ENCODE measurements at regions not wholly inside any gene's neighbourhood (a gene's known extent, or its start where the extent isn't known, plus 50 kb on each side); places are given as distances from the start of the nearest gene placed in this dataset.
"Not testable (repeated sequence)": the region's sequence is repeated elsewhere in the genome, so short reads cannot be mapped to it uniquely, and the experiment has no call there.

DNA sequence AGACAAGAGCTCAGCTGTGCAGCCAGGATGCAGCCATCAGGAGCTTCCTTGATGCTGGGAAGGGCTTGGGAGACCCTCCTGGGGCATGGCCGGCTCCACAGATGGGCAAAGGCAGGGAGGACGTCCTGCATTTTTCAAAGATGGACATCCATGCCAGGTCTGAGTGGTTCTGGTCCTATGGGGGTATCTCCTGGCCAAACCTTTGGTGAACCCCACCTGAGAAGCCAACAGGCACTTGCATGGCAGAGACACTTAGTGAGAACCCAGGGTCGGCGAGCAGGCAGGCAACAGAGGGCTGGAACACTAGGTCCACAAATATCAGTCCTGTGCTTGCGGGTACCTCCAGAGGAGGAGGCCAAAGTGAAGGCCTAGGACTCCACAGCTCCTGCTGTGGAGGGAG, 70.0 kb downstream of the KCTD15 start:
- no peak for DNase-seq

DNA sequence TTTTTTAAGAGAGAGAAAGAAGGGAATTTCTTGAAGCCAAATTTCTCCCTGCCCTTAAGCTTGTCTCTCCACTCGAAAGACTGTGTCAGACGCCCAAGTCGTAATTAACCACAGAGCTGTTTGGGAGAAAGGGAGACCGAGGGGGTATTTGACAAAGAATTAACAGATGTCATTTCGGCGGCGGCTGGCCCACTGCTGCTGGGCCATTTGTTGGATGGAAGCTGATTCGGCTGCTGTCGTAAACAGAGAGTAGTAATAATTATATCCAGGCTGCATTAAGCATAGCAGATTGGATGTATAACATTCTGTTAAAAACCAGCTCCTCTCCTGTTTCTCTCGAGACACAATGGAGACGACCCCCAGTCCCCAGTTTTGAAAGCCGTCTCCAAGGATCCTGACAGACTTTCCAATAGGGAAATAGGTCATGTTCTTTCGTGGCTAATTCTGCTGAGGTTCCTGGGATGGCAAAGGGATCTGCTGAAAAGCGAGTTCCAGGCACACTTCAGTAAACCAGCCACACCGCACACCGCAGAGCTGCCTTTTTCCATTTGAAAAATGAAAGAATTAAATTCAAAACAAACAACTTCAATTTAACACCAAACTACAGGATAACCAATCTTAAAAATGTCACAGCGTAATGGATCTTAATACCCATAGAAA, 71.5 kb downstream of the KCTD15 start:
- no peak for DNase-seq

DNA sequence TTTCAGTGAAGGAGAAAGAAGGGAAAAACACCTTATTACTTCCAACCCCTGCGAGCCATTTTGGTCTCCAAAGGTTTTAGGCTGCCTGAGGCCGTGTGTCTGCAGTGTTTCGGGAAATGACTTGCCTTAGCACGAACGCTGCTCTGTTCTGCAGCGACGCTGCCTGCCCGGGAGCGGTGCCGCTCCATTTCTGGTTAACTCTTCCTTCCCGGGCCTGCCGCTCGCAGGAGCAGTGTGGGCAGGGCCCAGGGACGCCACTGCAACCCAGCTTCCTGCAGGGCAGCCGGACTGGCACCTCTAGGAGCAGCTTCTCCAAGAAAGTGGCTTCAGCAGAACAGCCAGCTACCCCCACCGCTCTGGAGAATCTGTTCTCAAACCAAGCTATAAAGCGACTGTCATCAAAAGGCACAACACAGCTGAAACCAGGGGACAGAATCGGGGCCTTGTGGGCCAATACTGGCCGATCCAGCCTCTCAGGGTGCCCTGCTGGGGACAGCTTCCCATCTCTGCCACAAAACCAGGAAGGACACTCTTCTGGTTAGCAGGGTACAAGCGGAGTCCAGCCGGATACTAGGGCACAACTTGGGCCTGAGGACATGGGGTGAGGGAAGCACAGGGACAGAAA, 72.2 kb downstream of the KCTD15 start:
- DNase-seq, result no peak

DNA sequence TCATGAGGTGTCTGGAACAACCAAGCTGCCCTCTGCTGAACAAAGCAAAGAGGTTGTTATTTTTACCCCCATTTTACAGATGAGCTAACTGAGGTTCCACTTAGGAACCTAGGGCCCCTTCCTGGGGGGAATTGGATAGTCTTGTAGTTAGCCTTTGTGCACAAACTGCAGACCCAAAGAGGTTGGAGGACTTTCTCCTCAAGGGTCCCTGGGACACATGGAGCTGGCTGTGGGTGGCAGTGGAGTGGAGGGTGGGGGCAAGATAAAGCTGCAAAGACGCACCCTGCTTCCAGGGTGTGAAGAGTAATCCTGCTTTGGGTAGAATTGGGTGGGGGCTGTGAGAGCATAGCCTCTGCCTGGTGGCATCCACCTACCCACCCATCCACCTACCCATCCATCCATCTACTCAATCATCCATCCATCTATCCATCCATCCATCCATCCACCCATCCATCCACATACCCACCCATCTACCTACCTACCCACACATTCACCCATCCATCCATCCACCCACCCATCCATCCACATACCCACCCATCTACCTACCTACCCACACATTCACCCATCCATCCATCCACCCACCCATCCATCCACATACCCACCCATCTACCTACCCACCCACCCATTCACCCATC, 73.7 kb downstream of the KCTD15 start:
- not testable (repeated sequence) for DNase-seq

DNA sequence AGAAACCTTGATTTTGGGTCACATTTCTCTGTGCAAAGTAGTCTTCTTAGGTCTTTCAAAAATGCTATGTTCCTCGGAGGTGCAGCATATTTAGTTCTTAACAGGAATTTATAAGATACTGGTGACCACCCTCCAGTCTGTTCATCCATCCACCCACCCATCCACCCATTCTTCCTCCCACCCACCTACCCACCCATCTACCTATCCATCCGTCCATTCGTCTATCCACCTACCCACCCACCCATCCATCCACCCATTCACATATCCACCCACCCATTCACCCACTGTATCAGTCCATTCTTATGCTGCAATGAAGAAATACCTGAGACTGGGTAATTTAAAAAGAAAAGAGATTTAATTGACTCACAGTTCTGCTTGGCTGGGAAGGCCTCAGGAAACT, 74.9 kb downstream of the KCTD15 start:
- no peak for DNase-seq

DNA sequence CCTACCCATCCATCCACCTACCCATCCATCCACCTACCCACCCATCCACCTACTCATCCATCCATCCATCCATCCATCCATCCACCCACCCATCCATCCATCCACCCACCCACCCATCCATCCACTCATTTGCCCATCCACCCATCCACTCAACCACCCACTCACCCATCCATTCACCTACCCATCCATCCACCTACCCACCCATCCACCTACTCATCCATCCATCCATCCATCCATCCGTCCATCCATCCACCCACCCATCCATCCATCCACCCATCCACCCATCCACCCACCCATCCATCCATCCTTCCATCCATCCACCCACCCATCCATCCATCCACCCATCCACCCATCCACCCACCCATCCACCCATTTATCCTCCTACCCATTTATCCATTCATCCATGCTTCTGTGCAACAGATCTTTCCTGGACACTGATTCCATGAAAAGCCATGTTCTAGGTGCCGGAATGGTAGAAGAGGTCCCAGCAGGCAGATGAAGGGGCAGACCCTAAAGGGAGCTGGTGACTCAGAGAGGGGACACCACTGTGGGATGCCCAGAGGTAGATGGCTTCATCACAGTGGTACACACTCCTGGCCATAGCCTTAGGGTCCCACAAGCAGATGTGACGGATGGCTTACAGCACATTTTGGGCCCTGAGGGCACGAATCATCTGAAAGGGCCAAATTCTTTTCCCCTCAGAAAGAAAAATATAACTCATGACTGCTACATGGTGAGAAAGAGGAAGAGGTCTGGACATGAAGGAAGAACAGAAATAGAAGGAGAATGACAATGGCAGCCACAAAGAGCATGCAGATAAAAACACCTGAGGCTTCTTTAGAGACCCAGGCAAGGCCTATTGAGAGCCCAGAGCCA, 76.0 kb downstream of the KCTD15 start:
- DNase-seq, result no peak

DNA sequence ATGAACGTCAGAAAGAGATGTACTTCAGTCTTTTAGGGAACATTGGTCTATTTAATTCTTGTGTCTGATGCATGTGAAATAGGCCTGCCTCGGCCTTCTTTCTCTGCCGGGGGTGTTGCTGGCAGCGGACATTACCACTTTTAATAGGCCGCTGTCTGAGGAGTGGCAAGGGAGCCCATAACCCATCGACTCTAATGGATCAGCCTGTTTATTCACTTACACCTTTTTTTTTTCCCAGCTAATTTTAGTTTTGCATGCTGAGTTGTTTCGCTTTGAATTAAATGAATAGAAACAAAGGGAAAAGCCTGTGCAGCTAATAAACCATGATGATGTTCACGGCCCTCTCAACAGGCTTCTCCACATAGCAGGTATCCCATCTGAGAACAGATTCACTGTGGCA, 78.4 kb downstream of the KCTD15 start:
- DNase-seq, result no peak

DNA sequence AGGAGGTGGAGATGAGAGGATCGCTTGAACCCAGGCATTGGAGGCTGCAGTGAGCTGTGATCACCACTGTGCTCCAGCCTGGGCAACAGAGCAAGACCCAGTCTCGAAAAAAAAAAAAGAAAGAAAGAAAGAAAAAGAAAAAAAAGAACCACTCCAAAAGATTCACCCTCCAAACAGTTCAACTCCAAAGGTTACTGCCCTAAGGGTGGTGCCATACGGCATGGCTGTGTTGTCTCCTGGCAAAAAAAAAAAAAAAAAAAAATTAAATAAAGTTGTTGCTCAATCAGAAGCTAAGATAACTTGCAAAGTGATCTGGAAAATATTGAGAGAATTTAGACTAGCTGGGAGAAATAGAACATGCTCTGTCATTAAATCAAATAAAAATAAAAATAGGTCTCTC, 79.5 kb downstream of the KCTD15 start:
- no peak for DNase-seq

DNA sequence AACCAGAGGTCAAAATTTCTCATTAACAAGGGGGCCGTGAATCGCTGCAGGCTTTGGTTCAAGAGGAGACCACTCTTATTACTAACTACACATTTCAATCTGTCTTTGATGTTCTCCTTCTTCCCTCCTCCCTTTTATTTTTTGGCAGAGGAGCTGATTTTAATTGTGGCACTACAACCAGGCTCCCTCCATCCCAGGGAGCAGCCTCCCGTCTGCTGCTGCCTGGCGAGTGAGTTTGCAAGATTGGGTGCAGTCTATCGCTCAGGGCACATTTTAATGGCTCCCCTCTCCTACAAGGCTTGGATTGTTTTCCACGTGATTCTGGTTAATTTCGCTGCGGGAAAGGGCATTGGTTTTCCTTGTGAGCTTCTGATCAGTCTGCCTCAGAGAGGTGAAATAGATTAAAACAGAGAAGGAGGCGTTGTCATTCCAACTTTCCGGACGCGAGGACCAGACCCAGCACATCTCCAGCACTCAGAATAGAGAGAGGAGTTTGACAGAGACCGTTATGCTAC, 81.4 kb downstream of the KCTD15 start:
- no peak for DNase-seq

DNA sequence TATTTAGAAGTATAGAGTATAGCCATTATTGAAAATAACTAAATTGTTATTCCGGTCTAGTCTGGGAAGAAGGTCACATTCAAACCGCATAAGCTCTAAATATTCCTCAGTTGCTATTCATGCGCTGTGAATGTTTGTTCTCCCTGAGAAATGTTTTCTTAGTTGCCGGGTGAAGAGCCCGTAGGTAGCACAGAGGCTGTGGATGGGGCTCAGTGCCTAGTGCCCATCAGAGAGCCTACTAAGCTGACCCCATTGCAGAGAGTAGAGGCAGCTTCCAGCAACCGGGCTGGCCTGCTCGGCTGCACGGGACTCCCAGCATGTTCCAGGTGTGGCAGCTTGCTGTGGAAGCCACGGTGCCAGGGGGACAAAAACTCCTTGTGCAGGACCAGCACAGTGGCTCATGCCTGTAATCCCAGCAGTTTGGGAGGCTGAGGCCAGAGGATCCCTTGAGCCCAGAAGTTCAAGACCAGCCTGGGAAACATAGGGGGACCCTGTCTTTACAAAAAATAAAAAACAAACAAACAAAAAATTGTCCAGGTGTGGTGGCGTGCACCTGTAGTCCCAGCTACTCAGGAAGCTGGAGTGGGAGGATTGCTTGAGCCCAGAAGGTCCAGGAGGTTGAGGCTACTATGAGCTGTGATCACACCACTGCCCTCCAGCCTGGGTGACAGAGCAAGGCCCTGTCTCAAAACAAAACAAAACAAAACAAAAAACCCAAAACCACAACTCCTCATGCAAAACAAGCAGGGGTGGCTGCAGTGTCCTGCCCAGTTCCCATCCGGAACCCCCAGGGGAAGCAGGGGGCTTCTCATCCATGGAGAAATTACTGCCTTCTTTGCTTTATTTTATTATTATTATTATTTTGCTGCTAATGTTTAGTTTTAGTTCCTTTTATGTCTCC, 82.5 kb downstream of the KCTD15 start:
- DNase-seq, result no peak

DNA sequence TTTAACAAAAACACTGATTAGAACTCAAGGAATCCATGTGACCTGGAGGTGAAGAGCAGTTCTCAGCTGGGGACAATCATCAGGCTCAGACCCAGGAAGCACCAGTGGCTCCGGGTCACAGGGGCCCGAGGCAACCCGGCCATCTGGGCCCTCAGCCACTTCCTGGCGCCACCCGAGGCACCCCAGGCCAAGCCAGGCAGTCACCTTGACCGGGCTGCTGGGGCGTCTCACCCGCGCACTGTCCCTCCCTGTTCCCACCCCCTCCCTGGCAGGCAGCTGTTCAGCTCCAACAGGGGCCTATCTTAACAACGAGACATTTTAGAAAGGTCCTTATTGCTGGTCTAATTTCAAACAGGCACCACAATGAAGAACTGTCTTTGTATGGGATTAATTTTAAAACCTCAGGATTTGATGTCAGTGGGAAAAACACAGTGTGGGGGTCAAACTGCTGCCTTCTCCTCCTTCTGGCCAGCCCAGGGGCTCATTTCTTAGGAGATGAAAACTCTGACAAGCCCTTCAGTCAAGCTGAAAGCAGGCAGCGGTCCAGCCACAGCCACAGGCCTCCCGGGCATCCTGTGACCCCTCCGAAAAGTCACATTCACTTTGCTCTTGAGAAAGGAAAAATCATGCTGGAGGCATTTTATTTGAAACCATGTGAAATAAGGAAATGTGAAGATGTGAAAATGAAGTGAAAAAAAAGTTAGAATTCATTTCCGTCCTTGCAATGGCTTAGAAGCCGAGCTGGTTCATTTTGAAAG, 83.3 kb downstream of the KCTD15 start:
- DNase-seq, result no peak

DNA sequence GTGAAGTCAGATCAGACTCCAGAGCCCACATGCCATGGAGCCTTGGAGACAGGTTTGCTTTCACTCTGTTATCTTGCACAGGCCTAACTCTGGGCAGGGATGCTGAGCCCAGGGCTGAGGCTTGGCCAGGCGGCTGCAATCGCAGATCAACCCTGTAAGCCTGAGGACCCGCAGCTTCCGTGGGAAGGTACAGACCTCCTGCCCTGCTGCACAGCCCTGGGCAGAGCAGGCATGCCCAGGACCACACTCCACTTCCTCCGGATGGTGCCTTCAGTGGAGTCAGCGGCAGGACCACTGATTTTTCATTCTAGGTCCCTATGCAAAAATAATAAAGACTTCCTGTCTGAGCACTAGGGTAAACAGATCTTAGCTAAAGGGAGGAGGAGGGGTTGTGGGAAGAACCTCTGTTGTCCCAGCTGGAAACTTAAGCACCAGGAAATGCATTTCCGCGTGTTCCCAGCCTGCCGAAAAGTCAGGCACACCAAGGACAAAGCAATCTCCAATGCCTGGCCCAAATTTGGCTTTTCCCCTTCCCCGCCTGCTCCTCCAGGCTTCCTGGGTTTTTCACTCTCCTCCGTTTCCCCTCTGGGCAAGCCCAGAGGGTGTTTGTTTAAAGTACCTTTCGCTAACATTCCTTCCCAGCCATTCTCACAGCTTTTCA, 87.3 kb downstream of the KCTD15 start:
- DNase-seq, result no peak

DNA sequence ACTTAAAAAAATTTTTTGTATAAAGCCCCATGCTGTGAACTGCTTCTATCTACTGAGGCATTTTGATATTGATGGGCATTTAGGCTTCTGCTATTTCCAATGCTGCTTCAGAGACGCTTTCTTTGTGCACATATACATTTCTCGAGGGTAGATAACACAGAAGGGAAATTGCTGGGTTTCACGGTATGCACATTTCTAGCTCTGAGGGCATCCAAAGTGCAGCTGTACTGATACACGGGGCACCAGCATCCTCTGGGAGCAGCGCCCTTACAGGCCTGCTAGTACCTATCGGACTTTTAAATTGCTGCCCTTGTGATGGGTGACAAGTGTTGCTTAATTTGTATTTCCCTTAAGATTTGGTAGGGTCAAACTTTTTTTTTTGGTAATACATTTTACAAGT, 88.6 kb downstream of the KCTD15 start:
- DNase-seq, result no peak

DNA sequence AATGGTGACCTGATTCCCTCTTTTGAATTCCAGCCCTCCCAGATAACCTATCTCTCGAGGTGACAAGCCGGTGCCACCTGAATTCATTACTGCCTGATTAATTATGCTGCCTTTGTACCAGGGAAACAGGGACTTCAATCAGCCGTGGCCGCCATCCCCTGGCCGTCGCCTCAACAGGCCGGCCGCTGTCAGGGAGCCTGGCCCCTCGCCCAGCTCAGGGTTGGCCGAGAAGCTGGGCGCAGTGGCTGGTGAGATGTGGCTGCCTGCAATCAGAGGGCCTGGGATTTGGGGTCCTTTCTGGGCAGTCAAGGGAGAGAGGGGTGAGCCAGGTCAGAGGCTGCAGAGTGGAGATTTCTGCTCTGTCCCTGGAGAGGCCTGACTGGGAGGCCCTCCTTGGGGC, 91.2 kb downstream of the KCTD15 start:
- DNase-seq, result no peak

DNA sequence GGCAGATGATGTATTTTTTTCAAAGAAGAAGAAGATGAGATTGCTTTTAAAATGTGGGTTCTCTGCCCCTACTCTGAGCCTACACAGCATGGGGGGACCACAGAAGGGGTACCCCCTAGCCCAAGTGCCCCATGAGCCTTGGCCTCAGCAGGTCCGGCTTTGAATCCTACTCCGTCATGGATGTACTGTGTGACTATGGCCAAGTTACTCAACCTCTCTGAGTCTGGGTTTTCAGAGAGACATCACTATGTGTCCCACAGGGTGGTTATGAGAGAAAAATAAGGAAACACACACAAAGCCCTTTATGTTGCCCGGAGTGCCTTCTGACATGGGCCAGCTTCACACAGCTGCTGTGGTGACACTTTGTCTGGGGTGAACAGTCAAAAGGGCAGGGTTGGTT, 92.0 kb downstream of the KCTD15 start:
- DNase-seq, result no peak

DNA sequence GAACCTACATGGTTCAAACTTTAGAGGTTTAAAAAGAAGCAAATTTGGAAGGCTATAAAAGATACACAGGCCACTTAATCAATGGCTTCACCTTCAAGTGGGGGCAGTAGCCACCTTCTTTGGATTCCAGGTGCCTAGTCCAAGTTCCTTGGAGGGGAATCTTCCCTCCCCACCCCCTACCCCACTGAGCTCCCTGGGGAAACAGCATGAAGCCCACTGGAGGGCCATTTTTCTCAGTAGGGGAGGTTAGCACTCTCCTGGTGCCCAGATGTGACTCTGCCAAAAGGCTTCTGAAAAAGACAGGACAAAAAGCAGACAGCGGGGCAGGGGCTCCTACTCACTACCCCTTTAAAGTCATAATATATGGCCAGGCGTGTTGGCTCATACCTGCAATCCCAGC, 93.9 kb downstream of the KCTD15 start:
- DNase-seq, result no peak

DNA sequence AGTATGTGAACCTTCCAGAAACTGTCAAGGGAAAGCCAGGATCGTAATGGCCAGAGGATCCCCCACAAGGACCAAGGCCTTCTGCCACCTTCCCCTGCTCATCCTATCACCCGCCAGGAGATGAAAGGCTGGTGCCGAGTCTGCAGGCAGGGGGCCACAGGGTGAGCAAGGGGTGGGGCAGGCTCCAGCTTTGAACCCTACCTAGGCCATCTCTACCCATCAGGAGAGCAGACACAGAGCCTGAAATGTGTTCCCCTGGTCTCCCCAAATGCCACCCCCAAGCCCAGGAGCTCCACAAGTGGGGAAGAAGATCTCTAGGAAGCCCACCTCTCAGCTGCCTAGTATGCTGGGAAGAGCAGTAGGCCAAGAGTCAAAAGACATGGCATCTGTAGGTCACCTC, 95.1 kb downstream of the KCTD15 start:
- no peak for DNase-seq

DNA sequence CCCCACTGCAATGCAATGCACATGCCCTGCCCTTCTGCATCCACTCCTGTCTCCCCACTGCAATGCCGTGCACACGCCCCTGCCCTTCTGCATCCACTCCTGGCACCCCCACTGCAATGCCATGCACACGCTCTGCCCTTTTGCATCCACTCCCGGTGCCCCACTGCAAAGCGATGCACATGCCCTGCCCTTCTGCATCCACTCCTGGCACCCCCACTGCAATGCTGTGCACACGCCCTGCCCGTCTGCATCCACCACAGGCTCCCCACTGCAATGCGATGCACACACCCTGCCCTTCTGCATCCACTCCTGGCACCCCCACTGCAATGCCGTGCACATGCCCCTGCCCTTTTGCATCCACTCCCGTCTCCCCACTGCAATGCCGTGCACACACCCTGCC, 98.1 kb downstream of the KCTD15 start:
- no peak for DNase-seq

DNA sequence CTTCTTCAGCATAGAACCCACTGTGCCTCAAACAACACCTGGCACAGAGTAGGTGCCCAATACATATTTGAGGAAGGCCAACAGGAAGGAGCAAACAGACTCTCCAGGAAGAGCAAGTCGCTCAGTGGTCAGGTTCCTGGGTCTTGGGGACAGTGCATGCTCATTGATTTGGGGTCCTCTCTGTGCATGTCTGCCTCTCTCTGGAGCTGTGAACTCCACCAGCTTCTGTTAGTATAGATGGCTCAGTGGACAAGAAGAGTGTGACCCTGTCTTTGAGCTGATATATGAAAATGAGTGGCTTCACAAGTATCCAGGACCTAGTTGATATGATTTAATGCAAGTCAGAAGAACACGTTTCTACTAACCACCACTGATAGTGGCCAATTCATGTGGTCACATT, 98.7 kb downstream of the KCTD15 start:
- no peak for DNase-seq

DNA sequence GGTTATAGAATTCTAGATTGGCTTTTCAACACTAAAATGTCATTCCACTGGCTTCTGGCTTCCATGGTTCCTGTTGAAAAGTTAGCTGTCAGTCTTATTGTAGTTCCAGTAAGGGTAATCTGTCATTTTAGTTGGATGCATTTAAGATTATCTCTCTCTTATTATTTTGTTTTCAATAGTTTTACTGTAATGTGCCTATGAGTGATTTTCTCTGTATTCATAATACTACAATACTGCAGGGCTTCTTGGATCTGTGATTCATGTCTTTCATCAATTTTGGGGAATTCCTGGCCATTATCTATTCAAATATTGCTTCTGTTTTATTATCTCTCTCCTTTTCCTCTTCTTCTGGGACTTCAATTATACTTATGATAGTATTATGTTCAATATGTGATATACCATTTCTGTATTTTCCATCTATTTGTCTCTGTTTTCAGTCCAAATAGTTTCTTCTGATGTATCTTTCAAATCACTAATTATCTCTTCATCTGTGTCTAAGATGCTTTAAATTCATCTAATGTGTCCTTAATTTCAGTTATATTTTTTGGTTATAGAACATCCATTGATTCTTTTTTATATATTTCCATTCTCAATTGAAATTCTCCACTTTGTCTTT, 101.5 kb downstream of the KCTD15 start:
- no peak for DNase-seq

DNA sequence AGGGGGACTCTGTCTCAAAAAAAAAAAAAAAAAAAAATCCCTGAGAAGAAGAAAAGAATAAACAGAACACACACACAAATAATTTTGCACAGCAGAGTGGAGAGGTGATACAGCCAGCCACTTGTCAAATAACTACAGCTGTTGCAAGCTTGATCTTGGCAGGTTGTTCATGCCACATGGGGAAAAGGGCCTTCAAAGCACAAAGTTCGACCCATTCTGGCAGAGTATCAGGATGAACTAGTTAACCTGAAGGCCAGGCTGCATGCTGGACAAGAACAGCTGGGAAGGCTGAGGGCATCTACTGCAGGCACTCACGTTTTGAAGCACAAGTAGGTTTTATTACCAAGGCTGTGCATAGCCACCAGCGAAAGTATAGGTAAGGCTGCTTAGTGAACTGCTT, 104.1 kb downstream of the KCTD15 start:
- DNase-seq, result no peak
